ENCODE measurements at regions not wholly inside any gene's neighbourhood (a gene's known extent, or its start where the extent isn't known, plus 50 kb on each side); places are given as distances from the start of the nearest gene placed in this dataset.
A peak's percentile ranks its signal among the peaks of the same experiment; 100 is the strongest.

DNA sequence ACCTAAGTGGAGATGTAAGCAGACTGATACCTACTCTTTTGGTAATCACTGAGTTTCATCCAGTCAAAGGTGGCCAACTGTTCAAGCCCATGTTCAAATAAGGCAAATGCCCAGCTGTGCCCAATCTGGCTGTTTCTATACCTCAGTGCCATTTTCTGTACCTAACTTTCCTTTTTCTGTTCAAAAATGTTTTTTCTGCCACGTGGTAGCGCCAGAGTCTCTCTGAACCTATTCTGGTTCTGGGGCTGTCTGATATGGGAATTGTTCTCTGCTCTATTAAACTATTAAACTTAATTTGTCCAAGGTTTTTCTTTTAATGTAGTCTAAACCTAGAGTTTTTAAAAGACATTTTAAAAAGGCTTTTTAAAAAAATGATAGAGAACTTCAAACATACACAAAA is 391.2 kb downstream of the NOVA1 start:
- Histone ChIP-seq H3K27me3 (peaks cover 13% of the 10 kb centered on the region), H3K4me3 (ENCODE audit: low read depth, low read length) (no peak overlapping the region), H3K4me1 (no peaks in the 10 kb centered on the region), H3K36me3 (no peaks in the 10 kb centered on the region), H3K9me3 (no peaks in the 10 kb centered on the region)
- TF ChIP-seq, protein P1, sequence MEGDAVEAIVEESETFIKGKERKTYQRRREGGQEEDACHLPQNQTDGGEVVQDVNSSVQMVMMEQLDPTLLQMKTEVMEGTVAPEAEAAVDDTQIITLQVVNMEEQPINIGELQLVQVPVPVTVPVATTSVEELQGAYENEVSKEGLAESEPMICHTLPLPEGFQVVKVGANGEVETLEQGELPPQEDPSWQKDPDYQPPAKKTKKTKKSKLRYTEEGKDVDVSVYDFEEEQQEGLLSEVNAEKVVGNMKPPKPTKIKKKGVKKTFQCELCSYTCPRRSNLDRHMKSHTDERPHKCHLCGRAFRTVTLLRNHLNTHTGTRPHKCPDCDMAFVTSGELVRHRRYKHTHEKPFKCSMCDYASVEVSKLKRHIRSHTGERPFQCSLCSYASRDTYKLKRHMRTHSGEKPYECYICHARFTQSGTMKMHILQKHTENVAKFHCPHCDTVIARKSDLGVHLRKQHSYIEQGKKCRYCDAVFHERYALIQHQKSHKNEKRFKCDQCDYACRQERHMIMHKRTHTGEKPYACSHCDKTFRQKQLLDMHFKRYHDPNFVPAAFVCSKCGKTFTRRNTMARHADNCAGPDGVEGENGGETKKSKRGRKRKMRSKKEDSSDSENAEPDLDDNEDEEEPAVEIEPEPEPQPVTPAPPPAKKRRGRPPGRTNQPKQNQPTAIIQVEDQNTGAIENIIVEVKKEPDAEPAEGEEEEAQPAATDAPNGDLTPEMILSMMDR (IDR thresholded peaks at IDR 0.05; ENCODE audit: low read depth, low read length) = no peak
- DNase-seq = no peak

DNA sequence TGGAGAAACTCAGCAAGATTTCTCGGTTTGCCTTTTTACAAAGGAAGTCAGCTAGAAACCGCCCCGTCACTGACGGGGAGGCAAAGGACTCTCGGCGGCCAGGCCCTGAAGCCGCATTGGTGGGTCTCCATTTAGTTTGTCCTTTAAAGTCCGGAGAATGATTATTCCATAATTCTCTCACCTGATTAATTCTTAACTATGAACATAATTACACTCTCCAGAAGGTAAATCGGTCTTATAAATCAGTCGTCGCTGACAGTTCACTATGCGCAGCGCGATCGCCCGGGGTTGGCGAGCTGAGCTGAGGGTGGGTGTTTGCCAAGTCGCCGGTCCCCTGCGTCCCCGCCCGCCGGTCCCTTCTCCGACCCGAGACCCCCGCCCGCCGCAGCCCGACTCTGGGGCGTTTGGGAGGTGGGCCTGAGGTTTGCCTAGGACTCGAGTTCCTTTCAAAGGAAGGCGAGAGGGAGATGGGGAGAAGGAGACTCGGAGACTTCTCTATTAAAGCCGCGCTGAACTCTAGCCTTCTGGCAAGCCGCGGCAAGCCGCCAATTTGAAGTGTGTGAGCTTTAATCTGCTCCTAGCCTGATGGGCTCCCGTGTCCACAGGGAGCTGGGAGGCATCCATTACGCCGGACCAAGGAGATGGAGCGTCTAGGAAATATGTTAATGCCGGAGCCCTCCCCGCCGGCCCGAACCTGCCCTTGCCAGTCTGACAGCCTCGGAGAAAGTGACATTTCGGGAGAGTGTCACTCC is 392.9 kb downstream of the NOVA1 start:
- H3K4me1 ChIP-seq = no peaks in the 10 kb centered on the region
- no peaks in the 10 kb centered on the region for H3K9me3 ChIP-seq
- peak; percentile 5 for DNase-seq
- H3K27me3 ChIP-seq = peaks cover 13% of the 10 kb centered on the region
- H3K36me3 ChIP-seq = no peaks in the 10 kb centered on the region
- H3K4me3 ChIP-seq (ENCODE audit: low read depth, low read length) = no peak overlapping the region
- TF ChIP-seq, protein P1 (IDR thresholded peaks at IDR 0.05; ENCODE audit: low read depth, low read length) = no peak

DNA sequence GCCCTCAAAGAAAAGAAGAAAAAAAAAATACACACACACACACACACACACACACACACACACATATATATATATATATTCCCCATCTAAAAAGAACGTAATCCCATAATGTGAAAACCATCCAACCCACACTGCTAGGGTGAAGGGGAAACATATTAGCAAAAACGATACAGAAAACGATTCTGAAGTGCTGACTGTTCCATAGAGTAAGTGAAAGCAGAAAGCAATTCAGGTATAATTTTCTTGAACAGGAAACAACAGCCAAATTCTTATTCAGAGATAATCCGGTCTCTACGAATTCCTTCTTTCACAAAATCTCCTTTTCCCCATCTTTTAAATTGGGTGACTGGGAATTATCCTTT is 393.5 kb downstream of the NOVA1 start:
- Histone ChIP-seq H3K27me3 (peaks cover 13% of the 10 kb centered on the region), H3K9me3 (no peaks in the 10 kb centered on the region), H3K4me3 (ENCODE audit: low read depth, low read length) (no peak overlapping the region), H3K4me1 (no peaks in the 10 kb centered on the region), H3K36me3 (no peaks in the 10 kb centered on the region)
- DNase-seq = no peak
- TF ChIP-seq, protein P1 (IDR thresholded peaks at IDR 0.05; ENCODE audit: low read depth, low read length) = no peak

DNA sequence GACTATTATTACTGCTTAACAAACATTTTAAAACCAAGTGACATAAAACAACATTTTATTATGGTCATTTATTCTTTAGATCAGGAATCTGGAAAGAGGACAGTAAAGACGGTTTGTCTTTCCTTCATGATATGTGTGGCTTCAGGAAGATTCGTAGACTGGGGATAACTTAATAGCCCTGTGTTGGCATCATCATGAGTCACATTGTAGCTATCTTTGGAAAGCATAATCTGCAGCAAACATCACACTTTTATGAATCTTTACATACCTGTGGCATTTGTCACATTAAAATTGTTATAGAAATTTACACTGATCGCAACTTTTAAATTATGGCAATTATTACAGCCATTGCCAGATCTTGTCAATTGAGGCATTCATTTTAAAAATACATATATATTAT is 397.1 kb downstream of the NOVA1 start:
- peaks cover 13% of the 10 kb centered on the region for H3K27me3 ChIP-seq
- no peaks in the 10 kb centered on the region for H3K36me3 ChIP-seq
- H3K4me3 ChIP-seq (ENCODE audit: low read depth, low read length) = no peak overlapping the region
- no peak for DNase-seq
- H3K4me1 ChIP-seq = no peaks in the 10 kb centered on the region
- H3K9me3 ChIP-seq = no peaks in the 10 kb centered on the region
- TF ChIP-seq, protein P1 (IDR thresholded peaks at IDR 0.05; ENCODE audit: low read depth, low read length) = no peak

DNA sequence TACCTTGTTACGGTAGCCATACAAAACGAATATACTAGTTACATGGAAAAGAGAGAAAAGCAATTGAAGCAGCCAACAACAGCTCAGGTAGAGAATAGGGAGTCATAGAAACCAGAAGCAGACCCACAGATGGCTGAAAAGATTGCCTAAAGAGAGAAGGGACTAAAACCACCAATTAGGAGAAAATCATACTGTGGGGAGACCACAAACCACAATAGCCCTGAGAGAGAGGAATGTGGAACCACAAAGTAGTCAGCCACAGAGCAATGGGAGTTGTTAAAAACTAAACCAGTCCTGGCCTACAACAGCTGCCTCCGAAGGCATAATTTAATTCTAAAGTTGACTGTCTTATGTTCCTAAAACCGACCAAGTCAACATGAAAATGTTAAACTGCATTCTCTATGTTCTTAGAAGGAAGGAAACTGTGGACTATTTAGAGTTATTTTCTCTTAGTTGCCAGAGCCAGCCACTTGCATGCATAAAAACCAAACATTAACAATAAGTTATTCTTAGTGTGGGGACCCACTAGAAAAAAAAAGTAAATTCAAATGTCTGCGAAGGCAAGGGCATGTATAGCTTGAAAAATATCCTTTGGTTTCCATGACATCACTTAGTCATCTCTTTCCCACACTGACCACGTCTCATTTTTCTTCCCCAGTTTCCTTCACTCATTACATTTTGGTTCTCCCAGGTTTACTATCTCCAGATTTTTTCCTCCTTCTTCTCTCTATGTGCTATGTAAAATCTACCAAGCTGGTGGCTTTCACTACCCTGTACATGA is 398.1 kb downstream of the NOVA1 start:
- H3K9me3 ChIP-seq = no peaks in the 10 kb centered on the region
- peaks cover 4% of the 10 kb centered on the region for H3K27me3 ChIP-seq

More for the DNA sequence above, 398.1 kb downstream of the NOVA1 start:
- TF ChIP-seq, protein P1 (IDR thresholded peaks at IDR 0.05; ENCODE audit: low read depth, low read length) = no peak
- H3K36me3 ChIP-seq = no peaks in the 10 kb centered on the region
- H3K4me3 ChIP-seq (ENCODE audit: low read depth, low read length) = no peak overlapping the region
- no peaks in the 10 kb centered on the region for H3K4me1 ChIP-seq
- DNase-seq = no peak

All from BE2C (cell line).